LNCaP clone FGC (cell line): ENCODE measurements at regions not wholly inside any gene's neighbourhood (a gene's known extent, or its start where the extent isn't known, plus 50 kb on each side); places are given as distances from the start of the nearest gene placed in this dataset.
A peak's percentile ranks its signal among the peaks of the same experiment; 100 is the strongest.
"Not testable (repeated sequence)": the region's sequence is repeated elsewhere in the genome, so short reads cannot be mapped to it uniquely, and the experiment has no call there.

Source experiments
- DNase-seq: peaks from one replicate; pipeline ENCODE4 v3.0.0-alpha.2; 2011; ENCODE audit warnings: low read depth
- H3K4me3 ChIP-seq: 2 replicates; pipeline ENCODE4 v1.5.1; 2011; ENCODE audit warnings: mild to moderate bottlenecking, low read depth, low read length, control low read depth
- TF ChIP-seq, protein P1 (sequence below): IDR thresholded peaks from 2 replicates; pipeline ENCODE4 v1.5.1; 2012; ENCODE audit warnings: mild to moderate bottlenecking; ENCODE audit not compliant: control insufficient read depth, insufficient read depth; ENCODE audit errors: extremely low read depth

GRCh38 chr1:166488327-166488726, 321.5 kb upstream of the FAM78B start:
- no peak overlapping the region for H3K4me3 ChIP-seq
- DNase-seq = no peak
- TF ChIP-seq, protein P1, sequence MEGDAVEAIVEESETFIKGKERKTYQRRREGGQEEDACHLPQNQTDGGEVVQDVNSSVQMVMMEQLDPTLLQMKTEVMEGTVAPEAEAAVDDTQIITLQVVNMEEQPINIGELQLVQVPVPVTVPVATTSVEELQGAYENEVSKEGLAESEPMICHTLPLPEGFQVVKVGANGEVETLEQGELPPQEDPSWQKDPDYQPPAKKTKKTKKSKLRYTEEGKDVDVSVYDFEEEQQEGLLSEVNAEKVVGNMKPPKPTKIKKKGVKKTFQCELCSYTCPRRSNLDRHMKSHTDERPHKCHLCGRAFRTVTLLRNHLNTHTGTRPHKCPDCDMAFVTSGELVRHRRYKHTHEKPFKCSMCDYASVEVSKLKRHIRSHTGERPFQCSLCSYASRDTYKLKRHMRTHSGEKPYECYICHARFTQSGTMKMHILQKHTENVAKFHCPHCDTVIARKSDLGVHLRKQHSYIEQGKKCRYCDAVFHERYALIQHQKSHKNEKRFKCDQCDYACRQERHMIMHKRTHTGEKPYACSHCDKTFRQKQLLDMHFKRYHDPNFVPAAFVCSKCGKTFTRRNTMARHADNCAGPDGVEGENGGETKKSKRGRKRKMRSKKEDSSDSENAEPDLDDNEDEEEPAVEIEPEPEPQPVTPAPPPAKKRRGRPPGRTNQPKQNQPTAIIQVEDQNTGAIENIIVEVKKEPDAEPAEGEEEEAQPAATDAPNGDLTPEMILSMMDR = no peak

DNA sequence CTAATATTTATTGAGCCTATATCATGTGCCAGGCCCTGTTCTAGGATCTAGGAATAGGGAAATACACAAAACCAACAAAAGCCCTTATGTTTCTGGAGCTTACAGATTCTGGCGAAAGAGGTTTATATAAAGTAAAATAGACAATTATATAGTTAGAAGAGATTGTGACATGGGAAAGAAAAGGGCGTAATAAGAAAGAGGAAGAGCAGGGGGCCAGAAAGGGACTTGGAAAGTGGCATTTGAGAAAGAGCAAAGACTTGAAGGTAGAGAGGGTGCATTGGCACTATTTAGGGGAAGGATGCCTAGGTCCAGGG, 322.5 kb upstream of the FAM78B start:
- TF ChIP-seq, protein P1 = no peak
- H3K4me3 ChIP-seq = no peak overlapping the region; the same call in 1 of the 2 replicates
- DNase-seq = no peak

DNA sequence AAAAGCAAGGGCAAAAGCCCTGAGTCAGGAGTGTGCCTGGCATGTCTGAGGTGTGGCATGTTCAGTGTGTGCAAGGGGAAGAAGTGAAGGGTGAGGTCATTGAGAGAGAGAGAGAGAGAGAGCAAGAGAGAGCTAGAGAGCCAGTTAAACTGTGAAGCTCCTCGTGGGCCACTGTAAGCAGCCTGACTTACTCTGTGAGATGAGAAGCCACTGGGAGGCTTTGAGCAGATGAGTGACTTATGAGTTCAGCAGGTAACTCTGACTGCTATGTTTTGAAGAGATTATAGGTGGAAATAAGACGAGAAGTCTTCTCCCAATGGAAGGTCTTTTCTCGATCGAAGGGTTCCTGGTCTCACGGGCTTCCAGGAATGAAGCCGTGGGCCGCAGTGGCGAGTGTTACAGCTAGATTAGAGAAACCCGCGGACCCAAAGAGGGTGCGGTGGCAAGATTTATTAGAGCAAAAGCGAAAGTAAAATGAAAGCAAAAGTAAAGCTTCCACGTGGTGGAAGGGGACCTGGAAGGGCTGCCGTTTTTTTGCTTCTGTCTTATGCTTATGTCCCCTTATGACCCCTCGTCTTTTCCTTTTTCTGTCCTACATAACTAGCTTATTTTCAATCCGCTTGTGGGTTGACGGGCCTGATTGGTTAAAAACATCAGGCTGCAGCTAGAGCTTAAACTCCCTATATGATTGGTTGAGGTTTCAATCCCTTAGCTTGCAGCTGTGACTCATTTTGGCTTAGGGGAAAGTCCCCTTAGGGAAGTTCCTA, 323.1 kb upstream of the FAM78B start:
- peak overlapping the region; percentile 47 for H3K4me3 ChIP-seq
- TF ChIP-seq, protein P1 = no peak
- DNase-seq = peak; percentile 33

DNA sequence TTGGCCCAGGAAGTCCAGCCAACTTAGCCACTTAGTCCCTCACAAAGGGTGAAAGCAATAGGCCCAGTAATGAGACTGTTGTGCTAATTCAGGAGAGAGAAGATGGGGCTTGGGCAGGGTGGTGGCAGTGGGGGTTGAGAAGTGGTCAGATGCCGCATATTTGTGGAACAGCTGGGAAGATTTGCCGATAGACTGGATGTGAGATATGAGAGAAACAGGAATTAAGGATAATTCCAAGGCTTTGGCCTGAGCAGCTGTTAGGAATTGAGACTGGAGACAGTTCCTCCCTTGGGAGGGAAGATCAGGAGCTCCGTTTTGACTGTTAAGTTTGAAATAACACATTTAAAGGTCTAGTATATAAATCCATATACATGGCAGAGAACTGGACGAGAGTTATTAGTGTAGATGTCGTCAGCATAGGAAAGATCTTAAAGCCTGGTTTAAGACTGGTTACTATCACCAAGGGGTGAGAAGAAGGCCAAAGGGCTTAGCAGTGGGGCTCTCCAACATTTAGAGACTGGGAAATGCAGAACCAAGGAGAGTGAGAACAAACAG, 323.7 kb upstream of the FAM78B start:
- DNase-seq = no peak

DNA sequence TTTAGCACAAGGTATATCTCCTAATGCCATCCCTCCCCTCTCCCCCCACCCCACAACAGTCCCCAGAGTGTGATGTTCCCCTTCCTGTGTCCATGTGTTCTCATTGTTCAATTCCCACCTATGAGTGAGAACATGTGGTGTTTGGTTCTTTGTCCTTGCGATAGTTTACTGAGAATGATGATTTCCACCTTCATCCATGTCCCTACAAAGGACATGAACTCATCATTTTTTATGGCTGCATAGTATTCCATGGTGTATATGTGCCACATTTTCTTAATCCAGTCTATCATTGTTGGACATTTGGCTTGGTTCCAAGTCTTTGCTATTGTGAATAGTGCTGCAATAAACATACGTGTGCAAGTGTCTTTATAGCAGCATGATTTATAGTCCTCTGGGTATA, 327.0 kb upstream of the FAM78B start:
- not testable (repeated sequence) for DNase-seq, H3K4me3 ChIP-seq

More for the DNA sequence above, 323.7 kb upstream of the FAM78B start:
- TF ChIP-seq, protein P1 = no peak
- H3K4me3 ChIP-seq = peak overlapping the region; percentile 47

- H3K4me3 ChIP-seq = no peak overlapping the region
- DNase-seq = no peak
- TF ChIP-seq, protein P1 = no peak
These were observed 331.9 kb upstream of the POGK start for GRCh38 chr1:166507347-166507746.

DNA sequence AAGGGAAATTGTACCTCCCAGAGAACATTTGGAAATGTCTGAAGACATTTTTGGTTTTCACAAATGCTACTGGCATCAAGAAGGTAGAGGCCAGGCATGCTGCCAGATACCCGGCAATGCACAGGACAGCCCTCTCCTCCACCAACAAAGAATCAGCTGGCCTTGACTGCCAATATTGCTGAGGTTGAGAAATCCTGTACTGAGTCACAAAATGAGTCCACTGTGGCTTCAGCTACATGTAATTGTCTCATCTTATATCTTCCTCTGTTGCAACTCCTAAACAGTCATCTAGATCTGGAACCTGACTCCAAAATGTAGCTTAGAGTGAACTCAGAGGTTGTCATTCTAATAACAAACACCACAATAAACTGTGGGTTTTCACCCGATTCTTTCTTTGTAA, 327.5 kb upstream of the POGK start:
- TF ChIP-seq, protein P1 = no peak
- no peak for DNase-seq
- no peak overlapping the region for H3K4me3 ChIP-seq
